ENCODE measurements at regions not wholly inside any gene's neighbourhood (a gene's known extent, or its start where the extent isn't known, plus 50 kb on each side); places are given as distances from the start of the nearest gene placed in this dataset.
"Not testable (repeated sequence)": the region's sequence is repeated elsewhere in the genome, so short reads cannot be mapped to it uniquely, and the experiment has no call there.

DNA sequence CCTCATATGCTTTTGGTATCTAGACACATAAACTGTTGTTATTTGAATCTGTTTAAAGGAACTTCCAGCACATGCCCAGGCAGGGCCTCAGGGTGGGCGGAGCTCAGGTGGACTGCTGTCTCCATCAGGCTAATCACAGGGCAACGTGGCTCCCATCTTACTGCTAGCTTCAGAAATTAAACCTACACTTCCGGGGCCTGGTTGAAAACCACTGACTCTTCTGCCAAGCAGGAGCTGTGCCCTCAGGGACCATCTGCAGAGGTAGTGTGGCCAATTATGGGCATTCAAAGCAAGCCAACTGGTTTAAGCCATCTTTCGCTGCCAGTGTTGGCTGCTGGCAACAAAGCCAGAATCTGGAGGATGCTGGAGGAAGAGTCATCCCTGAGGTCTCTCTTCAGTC is 97.5 kb downstream of the TMX1 start:
- intact Hi-C loops (cut with DNase I): no loop called here
- no peak for DNase-seq

DNA sequence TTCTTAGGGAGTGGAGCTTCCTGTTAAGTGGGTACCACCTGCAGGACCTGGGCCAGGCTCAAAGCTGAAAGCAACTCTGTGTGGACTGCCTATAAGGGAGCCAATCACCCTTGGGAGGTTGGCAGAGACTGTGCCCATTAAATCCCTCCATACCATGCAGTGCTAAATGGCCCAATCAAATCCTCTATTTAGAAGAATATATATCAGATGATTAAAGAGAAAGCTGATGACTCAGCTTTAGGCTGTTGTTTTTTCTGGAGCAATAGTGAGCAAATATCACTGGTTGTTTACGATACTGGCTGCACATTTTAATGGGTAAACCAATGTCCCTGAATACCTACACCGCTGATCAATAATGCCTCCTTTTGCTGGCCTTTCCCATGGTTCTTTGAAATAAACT is 101.3 kb downstream of the TMX1 start:
- intact Hi-C loops (cut with DNase I): no loop called here

DNA sequence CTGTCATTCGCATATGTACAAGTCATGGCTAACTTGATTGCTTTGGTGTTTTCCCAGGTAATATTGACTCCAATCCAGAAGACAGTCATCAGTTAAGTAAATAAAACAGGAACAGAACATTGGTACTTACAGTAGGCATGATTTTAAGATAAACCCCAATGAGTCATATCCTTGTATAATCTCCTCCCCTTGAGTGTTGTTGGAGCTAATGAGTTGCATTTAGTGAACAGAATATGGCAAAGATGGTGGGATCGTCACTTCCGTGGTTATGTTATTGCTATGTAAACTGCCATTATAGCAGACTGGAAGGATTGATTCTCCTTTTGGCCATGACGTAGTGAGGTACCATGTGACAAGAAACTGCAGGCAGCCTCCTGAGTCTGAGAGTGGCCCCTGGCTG is 102.2 kb downstream of the TMX1 start:
- intact Hi-C loops (cut with DNase I): no loop called here
- DNase-seq: no peak

More for the DNA sequence above, 101.3 kb downstream of the TMX1 start:
- no peak for DNase-seq

DNA sequence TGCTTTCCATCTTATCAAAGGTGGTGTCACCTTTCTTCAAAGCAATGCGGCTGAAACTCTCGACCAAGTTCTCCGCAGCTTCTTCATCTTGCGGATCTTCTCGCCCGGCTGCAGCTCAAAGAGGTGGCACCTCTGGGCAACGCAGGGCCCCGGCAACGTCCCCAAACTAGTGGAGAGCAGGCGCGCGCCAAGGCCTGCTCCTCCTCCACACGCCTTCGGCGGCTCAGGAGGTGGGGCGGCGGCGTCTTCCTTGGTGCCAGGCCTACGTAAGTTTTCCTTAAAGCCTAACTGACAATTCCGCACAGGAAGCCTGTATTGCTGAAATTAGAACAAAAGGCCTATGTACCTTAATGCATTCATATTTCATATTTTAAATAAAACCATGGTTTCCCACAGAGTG is 112.0 kb downstream of the TMX1 start:
- no peak for DNase-seq

DNA sequence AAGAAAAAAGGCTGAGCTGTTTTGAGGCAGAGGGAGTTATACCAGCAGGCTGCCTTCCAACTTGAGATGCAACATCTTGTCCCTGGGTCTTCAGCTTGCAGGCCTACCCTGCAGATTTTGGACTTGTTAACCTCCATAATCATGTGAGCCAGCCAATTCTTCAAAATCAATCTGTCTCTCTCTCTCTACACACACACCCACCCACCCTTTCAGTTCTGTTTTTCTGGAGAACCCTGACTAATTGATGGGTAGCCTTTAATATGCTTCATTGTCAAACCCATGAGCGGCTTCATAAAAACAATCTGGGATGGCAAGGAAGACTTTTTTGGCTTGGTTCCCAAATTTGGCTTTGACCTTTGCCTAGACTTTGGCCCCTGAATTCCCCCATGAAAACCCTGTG is 113.9 kb downstream of the TMX1 start:
- no peak for DNase-seq
- intact Hi-C loops (cut with DNase I): no loop called here

More for the DNA sequence above, 112.0 kb downstream of the TMX1 start:
- intact Hi-C loops (cut with DNase I): no loop called here

DNA sequence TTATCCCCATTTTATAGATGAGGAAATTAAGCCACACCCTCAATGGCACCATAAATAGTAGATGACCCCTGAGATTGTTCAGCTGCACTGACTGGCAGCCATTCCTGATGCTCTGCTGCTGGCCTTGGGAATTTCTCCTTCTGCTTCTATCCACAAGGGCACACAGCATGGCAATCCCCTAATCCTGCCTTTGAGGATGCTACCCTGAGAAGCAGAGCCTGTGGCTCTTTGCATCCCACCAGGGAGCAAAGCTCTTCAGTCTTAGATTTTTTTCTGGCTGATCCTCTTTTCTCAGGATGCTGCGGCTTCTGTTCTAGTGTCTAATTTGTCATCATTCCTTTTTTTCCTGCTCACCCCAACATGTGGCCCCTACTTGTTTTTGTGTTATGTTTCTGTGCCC is 114.8 kb downstream of the TMX1 start:
- DNase-seq: no peak
- intact Hi-C loops (cut with DNase I): no loop called here

DNA sequence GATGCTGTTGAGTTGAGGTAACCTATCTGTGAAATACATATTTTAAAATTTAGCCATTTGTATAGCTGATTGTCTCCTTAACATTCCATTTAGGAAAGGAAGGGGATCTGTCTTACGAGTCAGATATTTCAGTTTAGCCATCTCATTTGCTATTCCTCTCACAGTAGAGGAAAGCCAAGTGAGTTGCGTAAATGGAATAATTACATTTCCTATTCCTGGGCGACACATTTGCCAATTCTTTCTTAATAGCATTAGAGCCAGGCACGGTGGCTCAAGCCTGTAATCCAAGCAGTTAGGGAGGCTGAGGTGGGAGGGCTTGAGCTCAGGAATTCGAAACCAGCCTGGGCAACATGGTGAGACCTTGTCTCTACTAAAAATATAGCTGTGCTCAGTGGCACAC is 116.3 kb downstream of the TMX1 start:
- intact Hi-C loops (cut with DNase I): no loop called here
- no peak for DNase-seq

DNA sequence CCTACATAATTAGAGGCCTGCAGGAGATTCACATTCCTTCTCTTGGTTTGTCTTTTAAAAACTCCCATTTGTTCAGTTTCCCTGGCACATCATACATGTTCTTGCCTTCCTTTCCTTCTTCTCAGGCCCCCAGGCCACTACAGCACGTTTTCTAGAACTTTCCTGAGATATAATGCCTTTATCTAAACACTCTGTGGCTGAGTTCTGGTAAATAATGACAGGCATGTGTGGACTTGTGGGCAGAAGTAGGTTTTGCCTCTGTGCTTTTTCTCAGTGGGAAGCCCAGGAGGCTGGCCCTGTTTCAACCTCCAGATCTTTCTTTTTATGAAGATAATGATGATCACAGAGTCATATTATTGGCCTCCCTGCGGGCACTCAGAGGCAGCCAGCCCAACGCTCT is 117.2 kb downstream of the TMX1 start:
- no peak for DNase-seq
- intact Hi-C loops (cut with DNase I): no loop called here

DNA sequence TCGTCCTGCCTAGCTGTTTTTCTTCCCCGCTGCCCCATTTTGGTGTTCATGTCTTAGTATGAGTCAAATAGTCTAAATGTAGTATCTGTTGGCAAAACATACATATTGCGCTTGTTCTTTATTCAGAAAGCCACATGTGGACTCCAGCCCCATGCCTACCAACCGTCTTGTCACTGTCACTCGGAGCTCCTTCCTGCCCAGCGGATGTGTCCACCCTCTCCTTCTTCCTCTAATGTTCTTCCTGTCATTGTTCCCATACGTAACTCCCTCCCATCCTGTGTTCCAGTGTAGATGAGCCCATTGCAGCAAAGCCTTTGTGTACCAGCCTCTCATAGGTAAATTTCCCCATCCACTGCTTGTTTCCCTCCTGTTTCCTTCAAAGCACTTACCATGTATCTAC is 120.5 kb downstream of the TMX1 start:
- DNase-seq: no peak
- intact Hi-C loops (cut with DNase I): no loop called here

DNA sequence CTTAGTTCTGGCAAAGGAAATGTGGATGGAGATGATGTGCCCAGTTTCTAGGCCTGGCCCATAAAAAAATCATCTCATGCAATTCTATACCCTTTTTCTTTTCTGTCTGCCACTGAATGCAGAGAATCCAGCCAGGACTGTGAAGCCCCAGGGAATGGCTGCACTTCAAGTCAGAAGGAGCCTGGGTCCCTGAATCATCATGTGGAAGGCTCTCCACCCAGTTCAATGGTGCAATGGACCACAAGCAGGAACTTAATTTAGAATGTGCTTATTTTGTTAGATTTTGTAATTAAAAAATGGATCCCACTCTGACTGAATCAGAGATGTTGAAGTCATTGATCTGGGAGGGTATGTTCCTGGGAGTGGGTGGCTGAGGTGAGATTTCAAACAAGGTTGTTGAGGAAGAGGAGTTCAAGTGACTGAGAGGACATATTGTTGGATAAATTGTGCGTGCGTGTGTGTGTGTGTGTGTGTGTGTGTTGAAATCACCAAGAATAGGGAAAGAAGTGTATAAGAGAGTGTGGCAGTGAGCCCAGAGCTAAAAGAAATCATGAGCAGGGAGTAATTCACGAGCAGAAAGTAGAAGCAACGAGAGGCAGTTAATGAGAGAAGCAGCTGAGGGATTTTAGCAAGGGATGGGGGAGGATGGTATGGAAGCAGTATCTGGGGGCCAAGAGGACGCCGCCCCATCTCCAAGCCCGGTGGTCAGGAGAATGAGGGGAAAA is 125.4 kb downstream of the TMX1 start:
- no peak for DNase-seq
- intact Hi-C loops (cut with DNase I): no loop called here

DNA sequence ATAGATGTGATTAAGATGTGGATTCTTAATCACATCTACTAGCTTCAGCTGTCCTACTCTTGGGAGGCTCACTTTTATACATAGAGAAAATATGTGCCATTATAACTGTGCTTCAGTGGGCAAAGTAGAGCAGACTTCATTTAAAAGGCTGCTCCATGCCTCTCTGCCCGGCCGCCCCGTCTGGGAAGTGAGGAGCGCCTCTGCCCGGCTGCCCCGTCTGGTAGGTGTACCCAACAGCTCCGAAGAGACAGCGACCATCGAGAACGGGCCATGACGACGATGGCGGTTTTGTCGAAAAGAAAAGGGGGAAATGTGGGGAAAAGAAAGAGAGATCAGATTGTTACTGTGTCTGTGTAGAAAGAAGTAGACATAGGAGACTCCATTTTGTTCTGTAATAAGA is 126.4 kb downstream of the TMX1 start:
- intact Hi-C loops (cut with DNase I); DNase-seq: not testable (repeated sequence)

DNA sequence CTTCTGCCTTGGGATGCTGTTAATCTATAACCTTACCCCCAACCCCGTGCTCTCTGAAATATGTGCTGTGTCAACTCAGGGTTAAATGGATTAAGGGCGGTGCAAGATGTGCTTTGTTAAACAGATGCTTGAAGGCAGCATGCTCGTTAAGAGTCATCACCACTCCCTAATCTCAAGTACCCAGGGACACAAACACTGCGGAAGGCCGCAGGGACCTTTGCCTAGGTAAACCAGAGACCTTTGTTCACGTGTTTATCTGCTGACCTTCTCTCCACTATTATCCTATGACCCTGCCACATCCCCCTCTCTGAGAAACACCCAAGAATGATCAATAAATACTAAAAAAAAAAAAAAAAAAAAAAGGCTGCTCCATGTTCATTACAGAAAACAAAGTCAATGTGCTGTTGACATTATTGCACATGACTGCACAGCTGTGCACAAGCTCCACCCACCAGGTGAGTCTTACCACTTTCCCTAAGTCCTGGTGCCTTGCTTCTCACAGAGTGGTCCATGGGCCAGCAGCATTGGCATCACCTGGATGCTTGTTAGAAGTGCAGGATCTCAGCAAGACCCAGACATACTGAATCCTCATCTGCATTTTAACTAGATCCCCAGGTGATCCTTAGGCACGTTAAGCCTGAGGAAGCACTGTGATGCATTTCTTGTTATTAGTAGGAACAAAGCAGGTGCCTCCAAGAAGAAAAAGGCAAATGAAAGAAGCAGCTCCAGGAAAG is 127.0 kb downstream of the TMX1 start:
- intact Hi-C loops (cut with DNase I); DNase-seq: not testable (repeated sequence)

DNA sequence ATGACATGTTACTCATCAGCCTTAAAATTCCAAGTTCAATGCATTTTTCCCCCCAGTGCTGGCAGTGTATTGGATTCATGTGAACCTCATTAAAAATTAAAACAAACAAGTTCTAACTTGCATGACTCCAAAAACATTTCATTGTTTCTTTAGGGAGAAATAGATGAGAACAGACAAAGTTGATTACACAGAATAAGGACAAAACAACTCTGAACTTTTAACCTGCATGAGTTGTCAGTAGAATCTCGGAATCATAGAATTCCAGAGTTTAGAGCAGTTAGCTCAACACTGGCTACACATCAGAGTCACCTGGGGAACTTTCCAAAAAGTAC is 127.5 kb downstream of the TMX1 start:
- intact Hi-C loops (cut with DNase I): no loop called here
- DNase-seq: no peak

DNA sequence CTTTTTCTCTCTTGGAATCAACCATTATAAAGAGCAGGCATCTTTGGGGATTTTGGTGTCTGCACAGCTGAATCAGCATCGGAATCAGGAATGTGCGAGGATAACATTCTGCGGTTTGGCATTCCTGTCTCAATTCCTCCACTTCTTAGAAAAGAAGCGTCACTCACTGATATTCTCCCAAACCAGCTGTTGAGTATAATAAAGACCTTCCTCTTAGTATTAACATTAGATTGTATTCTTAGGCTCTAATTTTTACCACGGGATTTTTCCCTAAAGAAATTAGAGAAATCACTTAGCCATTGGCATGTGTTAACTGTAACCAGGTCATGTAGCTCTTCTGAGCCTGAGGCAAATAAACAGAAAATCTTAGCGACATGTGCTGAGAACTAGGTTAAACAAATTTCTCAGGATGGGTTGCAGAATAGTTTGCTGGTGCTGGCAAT is 128.7 kb downstream of the TMX1 start:
- intact Hi-C loops (cut with DNase I): no loop called here
- DNase-seq: no peak

DNA sequence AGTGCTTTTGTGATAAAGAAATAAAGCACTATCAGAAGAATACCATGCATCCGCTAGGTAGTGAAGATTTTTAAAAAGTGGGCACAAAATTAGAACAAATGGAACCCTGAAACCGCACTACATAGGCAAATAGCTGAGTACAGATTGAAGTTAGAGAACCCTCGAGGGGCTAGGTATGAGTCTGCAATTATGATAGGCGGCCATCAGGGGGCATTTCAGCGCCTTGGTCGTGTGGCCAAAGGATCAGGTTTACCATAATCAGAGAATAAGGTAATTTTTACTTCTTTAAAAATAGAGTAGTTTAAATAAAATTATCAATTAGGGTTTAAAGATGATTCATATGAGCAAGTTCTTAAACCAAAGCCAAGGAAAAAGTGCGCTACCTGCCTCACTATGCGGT is 129.8 kb downstream of the TMX1 start:
- peak in 1 of 42 donors; percentile 46 for DNase-seq
- intact Hi-C loops (cut with DNase I): no loop called here

DNA sequence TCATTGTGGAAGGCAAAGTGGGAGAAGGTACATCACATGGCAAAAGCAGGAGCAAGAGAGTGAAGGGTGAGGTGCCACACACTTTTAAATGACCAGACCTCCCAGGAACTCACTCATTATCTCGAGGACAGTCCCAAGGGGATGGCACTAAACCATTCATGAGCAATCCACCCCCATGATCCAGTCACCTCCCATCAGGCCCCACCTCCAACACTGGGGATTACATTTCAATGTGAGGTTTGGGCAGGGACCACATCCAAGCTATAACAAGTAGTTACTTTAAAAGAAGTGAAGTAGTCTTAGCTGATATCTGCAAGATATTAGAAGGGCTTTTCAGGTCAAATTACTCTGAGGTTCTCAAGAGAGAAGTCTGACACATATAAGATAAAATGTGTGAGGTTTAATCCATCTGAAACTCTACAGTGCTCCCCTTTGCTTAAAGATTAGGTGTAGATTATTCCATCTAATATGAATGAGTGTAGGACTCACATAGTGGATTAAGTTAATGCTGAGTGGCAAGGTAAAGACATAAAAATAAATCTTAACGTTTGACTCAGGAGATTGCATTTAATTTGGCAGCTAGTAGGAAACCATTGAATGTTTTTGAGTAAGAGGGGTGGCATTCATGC is 130.8 kb downstream of the TMX1 start:
- intact Hi-C loops (cut with DNase I): no loop called here

DNA sequence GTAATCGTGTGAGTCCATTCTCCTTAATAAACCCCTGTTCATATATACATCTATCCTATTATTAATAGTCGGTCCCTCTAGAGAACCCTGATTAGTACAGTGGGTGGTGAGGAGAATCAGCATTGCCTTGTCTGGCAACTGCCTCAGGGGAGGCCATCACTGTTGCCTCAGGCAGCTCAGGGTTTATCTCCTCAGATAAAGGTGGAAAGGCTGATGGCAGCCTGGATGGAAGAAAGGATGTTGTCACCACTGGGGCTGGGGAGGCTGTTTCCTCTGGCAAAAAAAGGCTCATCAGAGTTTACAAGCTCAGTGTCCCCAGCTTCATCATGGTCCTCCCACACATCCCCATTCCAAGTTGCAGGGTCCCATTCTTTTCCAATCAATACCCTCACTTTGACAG is 137.1 kb downstream of the TMX1 start:
- DNase-seq; intact Hi-C loops (cut with DNase I): not testable (repeated sequence)

More for the DNA sequence above, 130.8 kb downstream of the TMX1 start:
- no peak for DNase-seq

DNA sequence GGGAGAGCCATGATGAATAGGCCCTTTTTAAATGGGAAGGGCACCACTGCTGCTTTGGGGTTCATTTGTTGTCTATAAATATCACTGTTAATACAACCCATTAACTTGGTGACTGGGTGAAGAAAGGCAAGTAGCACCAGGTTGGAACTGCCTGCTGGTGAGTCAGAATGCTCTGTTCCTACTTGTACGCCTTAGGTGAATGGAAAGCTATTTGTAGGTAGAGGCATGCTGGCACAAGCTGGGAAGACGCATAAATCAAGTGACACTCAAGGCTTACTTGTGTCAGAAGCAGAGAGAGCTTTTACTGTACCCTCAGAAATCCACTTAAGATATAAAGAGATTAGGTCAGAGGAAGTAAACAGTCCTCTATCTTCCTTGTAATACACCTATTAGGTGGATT is 142.5 kb downstream of the TMX1 start:
- intact Hi-C loops (cut with DNase I): no loop called here
- DNase-seq: no peak

DNA sequence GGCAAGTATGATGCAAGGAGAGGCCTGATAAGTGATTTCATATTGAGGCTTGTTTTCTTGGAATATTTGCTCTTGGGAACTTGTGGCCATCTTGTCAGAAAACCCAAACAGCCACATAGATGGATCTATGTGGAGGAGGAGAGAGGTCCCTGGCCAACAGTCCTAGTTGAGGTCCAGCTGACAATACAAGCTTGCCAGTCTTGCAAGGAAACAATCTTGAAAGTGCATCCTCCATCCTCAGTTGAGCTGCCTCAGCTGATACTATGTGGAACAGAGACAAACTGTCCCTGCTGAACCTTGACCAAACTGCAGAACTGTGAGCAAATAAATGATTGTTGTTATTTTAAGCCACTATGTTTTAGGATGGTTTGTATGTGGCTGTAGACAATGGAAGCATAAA is 146.4 kb downstream of the TMX1 start:
- no peak for DNase-seq
- intact Hi-C loops (cut with DNase I): no loop called here

DNA sequence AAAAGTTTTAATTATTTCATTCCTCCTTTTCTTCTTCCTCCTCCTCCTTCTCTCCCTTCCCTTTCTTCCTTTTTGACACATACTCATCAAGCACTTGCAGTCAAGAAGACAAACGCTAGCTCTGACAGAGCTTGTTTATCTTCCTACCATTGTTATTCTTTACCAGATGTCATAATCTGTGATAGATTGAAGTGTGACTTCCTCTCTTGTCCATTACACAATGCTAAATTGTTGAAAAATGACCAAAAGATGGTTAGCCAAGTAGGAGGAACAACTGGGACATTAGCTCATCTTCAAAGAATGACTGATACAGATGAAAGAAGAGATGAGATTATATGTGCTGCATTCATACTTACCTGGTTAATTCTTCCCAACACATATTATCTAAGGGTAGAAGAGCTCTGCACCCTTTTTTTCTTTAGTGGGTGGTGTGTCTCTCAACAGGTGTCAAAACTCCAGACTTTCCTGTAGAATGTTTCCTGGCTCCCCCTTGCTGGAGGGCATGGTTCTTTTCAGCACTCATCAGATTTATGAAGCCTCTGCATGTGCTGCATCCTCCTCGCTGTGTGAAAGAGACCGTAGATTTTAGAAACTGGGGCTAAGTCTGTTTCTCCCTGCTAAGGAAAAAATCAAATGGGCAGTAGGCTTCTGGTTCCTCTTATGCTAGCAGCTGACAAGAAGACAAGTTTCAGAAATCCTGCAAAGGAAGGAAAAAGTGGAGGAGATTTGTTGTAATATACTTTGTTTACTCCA is 147.1 kb downstream of the TMX1 start:
- intact Hi-C loops (cut with DNase I): no loop called here

More for the DNA sequence above, 147.1 kb downstream of the TMX1 start:
- no peak for DNase-seq
